ENCODE measurements at regions not wholly inside any gene's neighbourhood (a gene's known extent, or its start where the extent isn't known, plus 50 kb on each side); places are given as distances from the start of the nearest gene placed in this dataset.

- DNase-seq (ENCODE audit: low spot score), result no peak
- TF ChIP-seq CTCF (IDR thresholded peaks at IDR 0.05; ENCODE audit: extremely low read depth, missing control alignments), result no peak
Observed at GRCh38 chr4:19746377-19746776, 505.3 kb upstream of the SLIT2 start.

DNA sequence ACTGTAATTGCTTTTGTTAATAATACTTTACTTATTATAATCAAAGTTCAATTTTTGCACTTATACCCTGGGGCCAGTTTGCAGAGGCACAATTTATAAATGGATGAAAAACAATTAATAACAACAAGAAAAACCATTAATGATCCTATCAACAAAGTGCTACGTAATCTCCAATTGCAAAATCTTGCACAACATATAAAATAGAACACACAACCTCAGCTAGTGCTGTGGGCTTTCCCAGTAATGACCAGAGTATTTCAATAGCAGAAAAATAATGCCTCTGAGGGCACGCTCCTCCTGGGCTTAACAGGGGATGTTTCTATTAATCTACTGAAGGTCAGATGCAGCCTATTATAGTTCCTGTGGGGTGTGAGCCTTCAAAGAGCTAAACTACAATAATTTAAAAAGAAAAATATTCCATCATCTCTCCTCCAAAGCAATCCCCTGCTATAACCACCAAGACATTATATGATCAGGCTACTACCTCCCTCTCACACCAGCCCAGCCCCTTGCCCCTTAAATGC is 508.5 kb upstream of the SLIT2 start:
- TF ChIP-seq CTCF (IDR thresholded peaks at IDR 0.05; ENCODE audit: extremely low read depth, missing control alignments), result no peak
- DNase-seq (ENCODE audit: low spot score), result no peak

- TF ChIP-seq CTCF (IDR thresholded peaks at IDR 0.05; ENCODE audit: extremely low read depth, missing control alignments), result no peak
- DNase-seq (ENCODE audit: low spot score), result no peak
Observed at GRCh38 chr4:19739101-19739651, 512.5 kb upstream of the SLIT2 start.

DNA sequence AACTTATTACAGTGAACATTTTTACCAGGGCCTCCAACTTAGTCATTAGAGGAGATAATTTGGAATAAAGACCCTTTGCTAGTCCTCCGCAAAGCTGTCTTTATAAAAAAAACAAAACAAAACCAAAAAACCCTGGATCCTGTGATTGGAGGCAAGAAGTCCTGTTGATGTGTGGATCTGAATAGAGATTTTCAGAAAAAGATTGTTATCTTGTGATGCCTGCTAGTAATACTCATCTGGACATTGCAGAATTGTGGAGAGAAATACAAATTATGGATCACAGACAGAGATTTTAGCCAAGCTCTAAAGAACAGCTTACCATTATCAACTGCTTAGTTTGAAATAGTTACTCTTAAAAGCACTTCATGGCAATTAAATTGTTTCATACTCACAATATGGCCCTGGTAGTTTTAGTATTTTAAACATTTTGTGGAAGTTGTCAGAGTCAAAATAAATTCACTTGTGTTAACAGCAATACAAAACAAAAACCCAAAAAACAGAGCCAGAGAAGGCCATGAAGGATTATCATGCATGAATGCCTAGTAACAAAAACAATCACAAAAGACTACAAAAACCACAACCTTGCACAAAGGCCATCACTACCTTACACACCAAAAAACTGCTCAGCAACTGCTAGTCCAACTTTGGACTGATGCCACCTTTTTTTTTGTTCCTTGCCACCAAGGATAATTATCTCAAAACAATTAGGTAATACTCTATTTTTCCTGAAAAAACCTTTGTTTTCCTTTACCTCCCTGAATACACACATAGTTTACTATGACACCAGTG is 514.5 kb upstream of the SLIT2 start:
- DNase-seq (ENCODE audit: low spot score), result no peak
- no peak for TF ChIP-seq CTCF (IDR thresholded peaks at IDR 0.05; ENCODE audit: extremely low read depth, missing control alignments)

DNA sequence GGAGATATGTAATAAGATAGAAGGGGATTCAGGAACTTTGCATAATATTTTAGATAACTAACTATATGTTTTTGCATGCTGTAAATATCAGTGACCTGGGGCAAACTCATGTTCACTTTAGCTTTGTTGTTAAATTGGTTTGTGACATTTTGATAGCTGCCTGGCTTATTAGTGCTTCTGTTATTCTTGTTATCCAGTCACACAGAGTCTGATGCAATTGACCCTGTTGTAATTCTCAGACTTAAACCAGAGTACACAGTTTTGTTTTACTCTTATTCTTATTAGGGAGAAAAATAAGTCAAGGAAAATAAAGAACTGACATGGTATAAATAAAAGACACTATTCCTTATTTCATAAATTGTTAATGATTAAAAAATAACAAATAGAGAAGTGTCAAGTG is 516.7 kb upstream of the SLIT2 start:
- DNase-seq (ENCODE audit: low spot score), result no peak
- TF ChIP-seq CTCF (IDR thresholded peaks at IDR 0.05; ENCODE audit: extremely low read depth, missing control alignments), result no peak

DNA sequence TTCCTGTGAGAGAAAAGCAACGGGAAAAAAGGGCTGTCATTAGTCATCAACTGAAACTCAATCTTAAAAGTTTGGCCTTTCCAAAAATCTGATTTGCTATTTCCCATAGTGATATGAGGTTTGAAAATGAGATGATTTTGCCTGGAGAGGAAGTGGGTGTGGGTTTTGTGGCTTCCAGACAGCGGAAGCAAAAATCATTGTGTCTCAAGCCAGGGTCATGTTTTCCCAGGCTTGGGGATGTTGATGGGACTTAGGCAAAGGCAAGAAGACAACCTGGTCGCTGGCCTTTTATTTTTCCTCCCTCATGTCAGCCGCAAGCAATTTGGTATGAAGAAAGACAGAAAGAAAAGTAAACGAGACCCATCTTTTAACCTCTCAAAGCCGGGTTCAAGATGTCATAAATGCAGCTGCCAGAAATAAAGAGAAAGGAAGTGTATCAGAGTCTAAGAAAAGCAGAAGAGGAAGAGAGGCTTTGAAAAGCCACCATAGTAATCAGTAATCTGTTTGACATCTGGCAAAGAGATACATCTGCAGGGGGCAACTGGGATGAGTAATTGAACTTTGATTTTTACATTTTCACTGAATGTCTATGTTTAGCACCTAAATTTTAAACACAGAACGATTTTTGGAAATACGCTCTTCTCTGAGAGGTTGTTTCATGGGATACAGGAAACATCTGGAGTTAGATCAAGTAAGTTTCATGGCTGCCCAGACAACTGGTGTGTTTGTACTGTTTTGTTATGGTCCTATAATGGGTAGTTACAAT is 521.6 kb upstream of the SLIT2 start:
- no peak for DNase-seq (ENCODE audit: low spot score)

More for the DNA sequence above, 521.6 kb upstream of the SLIT2 start:
- no peak for TF ChIP-seq CTCF (IDR thresholded peaks at IDR 0.05; ENCODE audit: extremely low read depth, missing control alignments)
